Activated B cell treated with CpG ODN at 0.5 μM for 24 hours (primary cell): ENCODE measurements at regions not wholly inside any gene's neighbourhood (a gene's known extent, or its start where the extent isn't known, plus 50 kb on each side); places are given as distances from the start of the nearest gene placed in this dataset.

Source experiments
- ATAC-seq: fragments of 200-7000 bp; cut with Tn5 transposase; one replicate; pipeline ENCODE4 v1.10.0; 2021; ENCODE audit warnings: low read depth, mild to moderate bottlenecking, moderate library complexity
- CTCF ChIA-PET: fragments of 350-600 bp; sonication (Branson Sonifier 250); formaldehyde crosslinking; loops from one replicate; lab custom pipeline; 2021; ENCODE audit warnings: antibody characterized with exemption; lab: Charles Lee
- POLR2A ChIA-PET: fragments of 350-600 bp; sonication (Branson Sonifier 250); formaldehyde crosslinking; loops from one replicate; lab custom pipeline; 2021; ENCODE audit warnings: antibody characterized with exemption; lab: Charles Lee
- DNase-seq: peaks from one replicate; pipeline ENCODE4 v3.0.0; 2022
- H3K27ac Mint-ChIP-seq: one replicate; pipeline ENCODE4 v1.8.0; 2020; ENCODE audit warnings: mixed read lengths
- H3K27me3 Mint-ChIP-seq: one replicate; pipeline ENCODE4 v1.8.0; 2021; ENCODE audit warnings: mixed read lengths
- H3K36me3 Mint-ChIP-seq: one replicate; pipeline ENCODE4 v1.8.0; 2021; ENCODE audit warnings: low read depth, mixed read lengths
- H3K4me1 Mint-ChIP-seq: one replicate; pipeline ENCODE4 v1.8.0; 2021; ENCODE audit warnings: mixed read lengths
- H3K4me3 Mint-ChIP-seq: one replicate; pipeline ENCODE4 v1.8.0; 2020; ENCODE audit warnings: mild to moderate bottlenecking, mixed read lengths
- H3K9me3 Mint-ChIP-seq: one replicate; pipeline ENCODE4 v1.8.0; 2020; ENCODE audit warnings: mixed read lengths
- intact Hi-C: fragments of 100-400 bp; cut with micrococcal nuclease; formaldehyde crosslinking; loops from one replicate; pipeline ENCODE4 v1.15.1; 2024
- TF ChIP-seq, protein P1 (sequence below): fragments of 200-600 bp; IDR thresholded peaks from one replicate; pipeline ENCODE4 v1.8.0; 2022; ENCODE audit warnings: antibody characterized with exemption, mild to moderate bottlenecking

GRCh38 chr1:208640295-208640694 lies 396.1 kb upstream of the PLXNA2 start:
- POLR2A ChIA-PET = no interaction called here
- Mint-ChIP-seq H3K27me3 (no peaks in the 10 kb centered on the region), H3K36me3 (no peaks in the 10 kb centered on the region), H3K27ac (no peak overlapping the region), H3K4me3 (no peak overlapping the region), H3K9me3 (no peaks in the 10 kb centered on the region), H3K4me1 (no peaks in the 10 kb centered on the region)
- intact Hi-C loops = no loop called here
- TF ChIP-seq, protein P1, sequence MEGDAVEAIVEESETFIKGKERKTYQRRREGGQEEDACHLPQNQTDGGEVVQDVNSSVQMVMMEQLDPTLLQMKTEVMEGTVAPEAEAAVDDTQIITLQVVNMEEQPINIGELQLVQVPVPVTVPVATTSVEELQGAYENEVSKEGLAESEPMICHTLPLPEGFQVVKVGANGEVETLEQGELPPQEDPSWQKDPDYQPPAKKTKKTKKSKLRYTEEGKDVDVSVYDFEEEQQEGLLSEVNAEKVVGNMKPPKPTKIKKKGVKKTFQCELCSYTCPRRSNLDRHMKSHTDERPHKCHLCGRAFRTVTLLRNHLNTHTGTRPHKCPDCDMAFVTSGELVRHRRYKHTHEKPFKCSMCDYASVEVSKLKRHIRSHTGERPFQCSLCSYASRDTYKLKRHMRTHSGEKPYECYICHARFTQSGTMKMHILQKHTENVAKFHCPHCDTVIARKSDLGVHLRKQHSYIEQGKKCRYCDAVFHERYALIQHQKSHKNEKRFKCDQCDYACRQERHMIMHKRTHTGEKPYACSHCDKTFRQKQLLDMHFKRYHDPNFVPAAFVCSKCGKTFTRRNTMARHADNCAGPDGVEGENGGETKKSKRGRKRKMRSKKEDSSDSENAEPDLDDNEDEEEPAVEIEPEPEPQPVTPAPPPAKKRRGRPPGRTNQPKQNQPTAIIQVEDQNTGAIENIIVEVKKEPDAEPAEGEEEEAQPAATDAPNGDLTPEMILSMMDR = no peak
- no peak for DNase-seq
- ATAC-seq = no peak
- CTCF ChIA-PET = no interaction called here

DNA sequence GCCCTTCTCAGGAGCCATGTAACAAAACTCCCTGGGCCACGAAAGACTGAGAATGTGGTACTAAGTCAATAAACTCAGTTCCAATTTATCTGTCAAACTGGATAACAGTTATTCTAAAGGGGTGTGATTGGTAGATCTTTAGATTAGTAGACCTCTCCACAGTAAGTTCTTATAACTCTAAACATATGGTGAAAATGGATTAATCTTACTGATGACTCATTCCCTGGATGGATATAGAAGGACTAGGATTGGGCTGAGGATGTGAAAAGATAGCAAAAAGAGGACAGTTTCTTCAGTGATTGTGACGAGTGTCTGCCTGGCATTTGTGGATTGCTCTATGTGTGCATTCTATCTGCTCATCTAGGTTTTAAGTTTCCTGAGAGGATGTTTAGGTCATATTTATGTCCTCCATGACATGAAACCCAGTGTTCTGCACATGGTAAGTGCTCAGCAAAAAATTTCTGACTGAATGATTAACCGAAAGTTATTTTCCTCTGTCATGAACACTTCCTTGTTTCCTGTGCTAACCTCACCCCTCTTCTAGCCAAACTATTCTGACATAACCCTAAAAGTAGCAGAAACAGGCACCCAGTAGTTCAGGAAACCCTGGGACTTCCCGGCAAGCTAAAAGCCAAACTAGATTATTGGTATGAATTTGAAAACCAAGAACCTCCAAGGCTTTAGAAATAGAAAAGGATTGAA lies 397.5 kb upstream of the PLXNA2 start:
- TF ChIP-seq, protein P1 = no peak
- no peak overlapping the region for H3K4me3 Mint-ChIP-seq
- no peaks in the 10 kb centered on the region for H3K27me3 Mint-ChIP-seq
- H3K27ac Mint-ChIP-seq = no peak overlapping the region
- H3K4me1 Mint-ChIP-seq = no peaks in the 10 kb centered on the region
- ATAC-seq = no peak
- CTCF ChIA-PET = no interaction called here
- intact Hi-C loops = no loop called here
- DNase-seq = no peak
- POLR2A ChIA-PET = no interaction called here
- no peaks in the 10 kb centered on the region for H3K9me3 Mint-ChIP-seq
- no peaks in the 10 kb centered on the region for H3K36me3 Mint-ChIP-seq

DNA sequence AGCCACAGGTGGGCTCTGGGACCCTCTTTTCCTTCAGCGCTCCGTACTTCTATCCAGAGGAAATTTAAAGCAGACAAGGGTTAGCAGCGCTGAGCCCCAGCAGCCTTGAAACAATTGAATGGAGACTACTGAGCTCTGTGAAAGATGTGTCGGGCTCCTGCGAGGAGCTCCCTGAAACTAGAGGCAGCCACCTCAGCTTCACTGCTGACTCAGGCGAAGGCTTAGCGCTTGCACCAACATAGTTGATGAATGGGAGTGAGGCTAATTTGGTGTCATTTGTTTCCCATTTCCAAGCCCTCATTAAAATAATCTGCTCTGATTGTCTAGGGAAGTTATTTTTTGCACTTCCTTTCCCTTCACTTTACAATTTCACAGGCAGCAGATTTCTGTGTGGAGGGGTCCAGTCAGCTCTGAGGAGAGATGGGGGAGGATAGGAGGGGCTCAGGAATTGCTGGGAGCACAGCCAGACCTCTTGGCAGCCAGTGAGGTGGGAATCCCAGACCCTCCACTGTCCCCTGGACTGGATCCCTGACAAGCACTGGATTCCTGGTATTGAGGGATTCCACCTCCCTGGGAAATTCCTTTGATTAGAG lies 398.9 kb upstream of the PLXNA2 start:
- ATAC-seq (no peak), DNase-seq (no peak)
- no peak overlapping the region for H3K27ac Mint-ChIP-seq
- intact Hi-C loops = no loop called here
- TF ChIP-seq, protein P1 = no peak
- no peaks in the 10 kb centered on the region for H3K4me1 Mint-ChIP-seq
- POLR2A ChIA-PET = no interaction called here
- H3K4me3 Mint-ChIP-seq = no peak overlapping the region
- no peaks in the 10 kb centered on the region for H3K36me3 Mint-ChIP-seq
- H3K9me3 Mint-ChIP-seq = no peaks in the 10 kb centered on the region
- H3K27me3 Mint-ChIP-seq = no peaks in the 10 kb centered on the region
- CTCF ChIA-PET = no interaction called here

DNA sequence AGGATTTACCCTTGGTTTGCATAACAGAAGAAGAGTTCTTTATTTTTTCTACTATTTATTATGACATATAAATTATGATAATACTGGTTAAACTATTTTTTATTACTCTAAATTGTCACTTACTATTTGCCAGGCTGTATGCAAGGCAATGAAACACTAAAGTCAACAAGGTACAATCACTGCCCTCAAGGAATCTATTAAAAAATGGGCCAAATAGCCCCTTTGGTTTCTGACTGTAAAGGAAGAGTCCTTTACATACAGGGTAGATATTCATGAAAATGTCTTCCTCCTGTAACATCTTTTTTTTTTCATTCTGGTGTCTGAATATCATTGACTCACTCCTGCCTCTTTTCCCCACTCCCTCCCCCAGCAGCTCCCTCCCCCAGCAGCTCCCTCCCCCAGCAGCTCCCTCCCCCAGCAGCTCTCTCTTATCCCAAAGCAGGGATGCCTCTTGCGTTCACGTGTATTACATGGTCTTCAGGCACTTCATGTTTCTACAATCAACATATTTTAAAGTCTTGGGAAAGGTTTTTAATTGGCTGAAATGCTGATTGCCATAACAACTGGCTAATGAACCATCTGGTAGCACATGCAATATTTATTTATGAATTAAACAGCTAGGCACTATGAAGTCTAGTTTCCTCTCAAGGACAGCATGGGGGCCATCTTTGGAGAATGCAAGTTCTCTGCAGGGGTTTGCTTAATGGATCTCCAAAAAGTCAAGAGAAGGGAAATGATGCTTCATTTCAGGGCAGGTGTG lies 400.4 kb upstream of the PLXNA2 start:
- H3K4me3 Mint-ChIP-seq = no peak overlapping the region
- H3K36me3 Mint-ChIP-seq = no peaks in the 10 kb centered on the region
- ChIA-PET POLR2A (no interaction called here), CTCF (no interaction called here)
- H3K27me3 Mint-ChIP-seq = peaks cover 4% of the 10 kb centered on the region
- H3K4me1 Mint-ChIP-seq = no peaks in the 10 kb centered on the region
- no peak overlapping the region for H3K27ac Mint-ChIP-seq
- H3K9me3 Mint-ChIP-seq = no peaks in the 10 kb centered on the region
- DNase-seq = no peak
- TF ChIP-seq, protein P1 = no peak
- ATAC-seq = no peak
- intact Hi-C loops = no loop called here

GRCh38 chr1:208646431-208646830 lies 402.2 kb upstream of the PLXNA2 start:
- TF ChIP-seq, protein P1 = no peak
- H3K27me3 Mint-ChIP-seq = peaks cover 7% of the 10 kb centered on the region
- no peak for ATAC-seq

More at GRCh38 chr1:208646431-208646830, 402.2 kb upstream of the PLXNA2 start:
- Mint-ChIP-seq H3K9me3 (no peaks in the 10 kb centered on the region), H3K36me3 (no peaks in the 10 kb centered on the region), H3K4me3 (no peak overlapping the region), H3K4me1 (no peaks in the 10 kb centered on the region), H3K27ac (no peak overlapping the region)
- ChIA-PET POLR2A (no interaction called here), CTCF (no interaction called here)
- intact Hi-C loops = no loop called here
- no peak for DNase-seq
